Inflammatory macrophage (primary cell): ENCODE measurements at regions not wholly inside any gene's neighbourhood (a gene's known extent, or its start where the extent isn't known, plus 50 kb on each side); places are given as distances from the start of the nearest gene placed in this dataset.
"Not testable (repeated sequence)": the region's sequence is repeated elsewhere in the genome, so short reads cannot be mapped to it uniquely, and the experiment has no call there.

Experiments used
- DNase-seq, 2 donors: peaks; one replicate each; pipeline ENCODE4 v3.0.0-alpha.2; 2020 to 2022

DNA sequence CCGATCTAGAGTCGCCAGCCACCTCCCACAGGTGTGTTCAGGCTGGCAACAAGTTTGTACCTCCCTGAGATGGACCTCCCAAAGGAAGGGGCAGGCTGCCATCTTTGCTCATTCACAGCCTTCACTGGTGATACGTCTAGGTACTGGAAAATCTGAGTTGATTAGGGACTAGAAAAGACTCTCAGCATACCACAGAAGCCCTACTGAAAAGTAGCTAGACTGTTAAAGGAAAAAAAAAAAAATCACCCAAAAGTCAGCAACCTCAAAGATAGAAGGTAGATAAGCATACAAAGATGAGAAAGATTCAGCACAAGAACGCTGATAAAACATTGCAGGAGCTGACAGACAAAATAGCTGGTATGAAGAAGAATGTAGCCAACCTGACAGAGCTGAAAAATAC, 128.6 kb upstream of the WDR75 start:
- no peak for DNase-seq

DNA sequence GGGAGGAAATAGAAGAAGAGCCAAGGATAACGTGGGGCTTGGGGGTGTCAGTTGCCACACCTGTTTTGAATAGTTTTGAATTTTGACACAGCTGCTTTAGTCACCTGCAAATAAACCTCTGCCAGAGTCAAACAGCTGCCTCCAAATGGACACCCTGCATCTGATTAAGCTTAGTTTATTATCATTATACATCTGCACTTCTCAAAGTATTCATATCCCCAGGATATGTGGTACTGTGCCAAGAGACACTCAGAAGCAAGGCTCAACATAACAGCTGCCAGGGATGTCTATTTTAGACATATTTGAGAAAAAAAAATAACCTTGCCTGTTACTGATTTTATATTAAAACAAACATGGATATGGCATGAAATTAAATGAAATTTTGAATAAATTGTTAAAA, 122.5 kb upstream of the WDR75 start:
- no peak for DNase-seq

DNA sequence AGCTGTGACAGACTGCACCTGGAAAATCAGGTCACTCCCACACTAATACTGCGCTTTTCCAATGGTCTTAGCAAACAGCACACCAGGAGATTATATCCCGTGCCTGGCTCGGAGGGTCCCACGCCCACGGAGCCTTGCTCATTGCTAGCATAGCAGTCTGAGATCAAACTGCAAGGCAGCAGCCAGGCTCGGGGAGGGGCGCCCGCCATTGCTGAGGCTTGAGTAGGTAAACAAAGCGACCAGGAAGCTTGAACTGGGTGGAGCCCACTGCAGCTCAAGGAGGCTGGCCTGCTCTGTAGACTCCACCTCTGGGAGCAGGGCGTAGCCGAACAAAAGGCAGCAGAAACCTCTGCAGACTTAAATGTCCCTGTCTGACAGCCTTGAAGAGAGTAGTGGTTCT, 121.8 kb upstream of the WDR75 start:
- not testable (repeated sequence) for DNase-seq

DNA sequence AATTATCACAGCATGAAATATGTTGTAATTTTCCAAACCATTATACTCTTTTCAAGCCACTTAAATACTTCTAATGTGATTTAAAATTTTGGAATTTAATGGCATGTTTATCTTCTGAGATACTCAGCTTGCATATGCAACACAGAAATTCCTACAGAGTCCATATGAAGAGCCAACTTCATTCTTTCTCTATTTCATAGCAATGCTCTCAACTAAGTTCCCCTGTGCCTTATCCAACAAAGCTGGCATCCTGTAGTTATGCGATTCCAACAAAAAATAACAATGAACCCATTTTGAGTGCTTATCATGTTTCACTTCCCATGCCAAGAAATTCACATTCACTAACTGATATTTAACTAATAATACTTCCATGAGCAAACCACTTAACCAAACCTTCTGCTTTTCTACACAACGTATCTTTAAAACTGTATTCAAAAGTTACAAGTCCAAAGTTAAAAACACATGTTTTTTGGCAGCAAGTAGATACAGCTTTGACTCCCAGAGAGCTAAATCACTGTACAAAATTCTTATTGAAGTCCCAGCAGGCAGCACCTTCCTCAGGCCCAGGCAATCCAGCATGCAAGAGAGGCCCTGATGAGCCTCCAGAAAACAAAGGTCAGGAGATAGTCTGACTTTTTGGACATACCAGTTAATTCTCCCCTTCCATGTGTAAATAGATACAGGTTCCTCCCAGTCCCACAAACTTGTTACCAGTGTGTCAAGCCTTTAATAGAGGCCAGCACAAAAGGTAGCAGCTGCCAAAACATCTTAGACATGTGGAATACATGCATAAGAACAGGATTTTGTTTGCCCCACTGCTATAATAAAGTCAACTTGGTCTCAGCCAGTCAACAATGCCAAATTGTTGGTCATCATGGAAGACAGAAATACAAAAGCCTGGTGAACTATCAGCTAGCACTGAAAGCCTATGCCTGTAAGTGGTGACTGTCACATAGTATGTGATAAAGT, 113.1 kb upstream of the WDR75 start:
- DNase-seq = no peak

DNA sequence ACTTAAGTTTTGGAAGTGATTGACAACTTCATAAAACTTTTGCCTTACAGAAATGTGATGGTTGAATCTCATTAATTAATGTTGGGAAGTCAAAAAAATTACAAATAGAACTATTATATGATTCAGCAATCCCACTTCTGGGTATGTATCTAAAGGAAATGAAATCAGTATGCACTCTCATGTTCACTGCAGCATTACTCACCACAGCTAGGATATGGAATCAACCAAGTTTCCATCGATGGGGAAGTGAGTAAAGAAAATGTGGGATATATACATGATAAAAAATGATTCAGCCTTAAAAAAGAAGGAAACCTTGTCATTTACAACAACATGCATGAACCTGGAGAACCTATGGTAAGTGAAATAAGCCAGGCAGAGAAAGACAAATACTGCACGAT, 112.4 kb upstream of the WDR75 start:
- DNase-seq = no peak

DNA sequence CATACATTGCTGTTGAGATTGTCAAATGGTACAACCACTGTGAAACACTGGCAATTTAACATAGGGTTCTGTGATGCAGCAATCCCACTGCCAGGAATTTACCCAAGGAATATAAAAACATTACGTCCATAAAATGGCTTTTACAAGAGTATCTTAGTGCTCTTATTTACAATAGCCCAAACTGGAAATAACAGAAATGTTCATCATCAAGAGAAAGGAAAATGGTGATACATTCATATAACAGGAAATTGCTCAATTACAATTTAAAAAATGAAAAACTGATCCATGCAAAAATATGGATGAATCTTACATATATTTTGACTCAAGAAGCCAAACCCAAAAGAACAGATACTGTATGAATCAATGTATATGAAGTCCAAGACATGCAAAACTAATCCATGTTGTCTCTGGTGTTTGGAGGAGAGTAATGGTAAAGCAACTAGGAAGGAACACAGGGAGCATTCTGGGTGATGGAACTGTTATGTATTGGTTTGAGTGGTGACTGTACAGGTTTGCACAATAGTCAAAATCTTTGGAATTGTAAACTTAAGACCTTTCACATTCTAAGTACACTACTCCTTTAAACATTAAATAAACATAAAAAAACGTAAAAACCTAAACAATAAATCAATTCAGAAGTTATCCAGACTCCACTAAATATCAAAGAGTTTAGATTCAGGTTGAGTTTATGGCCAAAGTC, 104.8 kb upstream of the WDR75 start:
- DNase-seq = no peak

DNA sequence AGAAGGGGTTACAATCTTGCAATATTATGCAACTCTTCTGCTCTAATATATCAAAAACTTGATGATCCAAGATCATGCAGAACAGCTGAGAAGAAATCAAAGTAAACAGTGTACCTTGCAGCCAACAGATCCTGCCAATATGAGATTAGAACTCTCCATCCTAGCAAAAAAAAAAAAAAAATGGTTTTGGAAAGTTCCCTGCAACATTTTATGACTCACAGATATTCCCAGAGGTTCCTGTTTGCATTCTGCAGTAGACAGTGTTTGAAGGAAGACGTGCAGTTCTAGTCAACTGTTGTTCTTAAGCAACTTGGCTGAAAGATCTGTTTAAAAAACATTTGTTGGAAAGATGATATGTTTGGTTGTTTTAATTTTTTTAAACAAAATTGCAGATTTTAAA, 103.6 kb upstream of the WDR75 start:
- DNase-seq = no peak

DNA sequence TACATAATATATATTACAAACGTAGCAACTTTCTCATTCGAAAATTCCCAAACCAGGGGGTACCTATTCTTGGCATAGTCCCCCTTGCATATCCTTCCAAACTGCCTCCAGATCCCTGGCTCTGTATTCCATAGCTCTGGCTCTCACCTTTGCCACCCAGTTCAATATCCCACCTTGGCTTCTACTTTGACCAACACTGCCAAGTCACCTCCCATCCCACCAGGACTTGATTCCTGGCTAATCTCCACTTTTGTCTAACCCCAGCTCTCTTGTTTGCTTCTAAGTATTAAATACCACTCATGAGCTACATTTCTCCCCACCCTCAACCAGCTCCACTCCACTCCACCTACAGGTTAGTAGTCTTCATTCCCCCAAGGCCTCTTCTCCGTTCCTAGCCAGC, 103.2 kb upstream of the WDR75 start:
- DNase-seq = no peak

DNA sequence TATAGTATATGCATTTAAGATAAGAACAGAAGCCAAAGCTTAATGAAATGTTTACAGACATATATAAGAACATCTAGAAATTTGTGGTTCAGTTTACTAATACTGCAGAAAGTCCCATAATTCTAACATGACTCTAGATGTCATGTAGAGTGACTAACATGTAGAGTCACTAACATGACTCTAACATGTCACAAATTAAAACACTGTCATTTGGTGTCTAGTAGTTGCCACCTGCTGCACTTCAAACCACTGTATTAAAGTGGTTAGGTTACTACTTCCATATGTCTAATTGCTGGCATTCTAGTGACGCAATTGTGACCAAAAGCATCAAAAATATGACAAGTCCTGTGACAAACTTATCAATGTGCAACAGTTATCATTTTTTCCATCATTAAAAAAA, 100.2 kb upstream of the WDR75 start:
- no peak for DNase-seq

DNA sequence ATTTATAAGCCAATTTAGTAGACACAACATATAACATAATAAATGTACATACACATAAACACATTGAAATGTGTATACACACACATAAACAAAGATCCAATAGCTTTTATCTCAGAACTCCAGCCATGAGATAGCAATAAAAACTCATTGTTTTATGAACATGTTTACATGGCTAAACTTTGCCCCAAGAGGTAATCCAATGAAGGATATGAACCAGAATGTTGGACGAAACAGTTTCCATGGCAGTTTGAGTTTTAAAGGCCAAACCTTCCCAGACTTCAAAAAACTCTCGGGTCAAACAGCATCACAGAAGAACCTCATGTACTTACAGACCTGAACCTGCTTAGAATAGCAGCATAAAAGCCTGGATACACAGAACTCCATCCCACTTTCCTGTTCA, 97.2 kb upstream of the WDR75 start:
- DNase-seq = no peak

DNA sequence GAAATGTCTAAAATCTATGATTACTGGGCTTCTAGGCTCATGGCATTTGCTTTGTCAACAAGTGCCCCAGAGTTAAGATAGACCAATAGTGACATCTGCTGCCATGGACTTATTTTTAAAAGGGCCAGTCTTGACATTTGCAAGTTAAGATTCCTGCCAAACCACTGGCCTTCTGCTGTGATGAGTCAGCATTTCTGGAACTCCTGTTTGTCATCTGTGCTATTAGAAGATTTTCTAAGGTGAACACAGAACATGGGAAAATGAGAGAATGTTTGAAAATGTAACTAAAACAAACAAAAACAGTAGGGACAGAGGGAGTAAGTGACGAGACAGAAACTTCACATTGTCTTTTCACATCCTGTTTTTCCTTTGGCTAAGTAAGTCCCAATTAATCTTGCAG, 93.7 kb upstream of the WDR75 start:
- DNase-seq = no peak

DNA sequence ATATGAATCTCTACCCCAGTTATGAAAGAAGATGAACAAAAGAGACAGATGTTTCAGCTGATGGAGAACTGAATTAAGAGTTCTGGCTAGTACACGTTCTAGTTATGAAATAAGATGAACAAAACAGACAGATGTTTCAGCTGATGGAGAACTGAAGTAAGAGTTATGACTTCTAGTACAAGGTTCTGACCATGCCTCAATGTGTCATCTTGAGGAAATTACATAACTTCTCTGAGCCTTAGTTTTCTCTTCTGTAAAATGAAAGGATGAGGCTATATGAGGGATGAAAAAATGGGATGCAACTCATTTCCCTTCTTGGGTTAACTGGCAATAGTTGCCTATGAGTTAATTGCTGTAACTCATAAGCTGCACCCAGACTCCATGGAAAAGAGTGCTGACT, 92.9 kb upstream of the WDR75 start:
- peak; percentile 20 to 47 for DNase-seq

DNA sequence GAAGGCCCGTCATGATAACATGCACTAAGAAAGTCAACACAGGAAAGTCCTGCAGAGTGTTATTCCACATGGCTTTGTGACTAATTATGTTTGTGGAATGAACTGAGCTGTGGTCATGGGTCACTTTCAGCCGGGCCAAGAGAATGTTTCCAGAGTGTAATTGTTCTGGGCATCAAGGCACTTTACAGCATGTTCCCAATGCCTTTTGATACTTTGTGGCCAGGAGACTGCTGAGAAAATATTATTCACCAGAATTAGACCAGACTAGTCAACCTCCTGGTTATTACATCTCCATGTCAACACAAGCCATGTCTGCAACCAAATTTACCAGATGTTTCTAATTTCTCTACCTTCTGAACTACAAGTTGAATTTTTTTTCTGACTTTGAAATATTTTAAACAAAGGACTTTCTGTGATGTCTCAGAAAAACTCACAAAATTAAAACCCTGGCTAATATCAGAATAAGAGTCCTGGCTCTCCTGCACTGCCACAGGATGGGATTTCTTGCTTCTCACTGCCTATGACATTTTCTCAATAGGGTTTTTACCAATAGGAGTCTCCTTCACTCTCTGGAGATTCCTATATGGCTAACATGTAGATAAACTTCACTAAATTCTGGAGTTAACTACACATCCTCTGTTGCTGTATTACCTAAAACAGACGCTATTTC, 90.6 kb upstream of the WDR75 start:
- no peak for DNase-seq

DNA sequence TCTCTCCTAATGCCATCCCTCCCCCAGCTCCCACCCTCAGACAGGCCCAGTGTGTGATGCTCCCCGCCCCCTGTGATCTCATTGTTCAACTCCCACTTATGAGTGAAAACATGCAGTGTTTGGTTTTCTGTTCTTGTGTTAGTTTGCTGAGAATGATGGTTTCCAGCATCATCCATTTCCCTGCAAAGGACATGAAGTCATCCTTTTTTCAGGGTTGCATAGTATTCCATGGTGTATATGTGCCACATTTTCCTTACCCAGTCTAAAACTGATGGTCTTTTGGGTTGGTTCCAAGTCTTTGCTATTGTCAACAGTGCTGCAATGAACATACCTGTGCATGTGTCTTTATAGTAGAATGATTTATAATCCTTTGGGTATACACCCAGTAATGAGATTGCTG, 89.3 kb upstream of the WDR75 start:
- DNase-seq = not testable (repeated sequence)

DNA sequence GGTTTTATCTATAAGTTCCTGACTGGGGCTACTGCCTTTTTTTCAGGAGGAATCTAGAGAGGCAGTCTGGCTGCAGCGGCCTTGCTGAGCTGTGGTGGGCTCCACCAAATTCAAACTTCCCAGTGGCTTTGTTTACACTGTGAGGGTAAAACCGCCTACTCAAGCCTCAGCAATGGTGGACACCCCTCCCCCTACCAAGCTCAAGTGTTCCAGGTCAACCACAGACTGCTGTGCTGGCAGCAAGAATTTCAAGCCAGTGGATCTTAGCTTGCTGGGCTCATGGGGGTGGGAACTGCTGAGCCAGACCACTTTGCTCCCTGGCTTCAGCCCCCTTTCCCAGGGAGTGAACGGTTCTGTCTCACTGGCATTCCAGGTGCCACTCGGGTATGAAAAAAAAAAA, 83.9 kb upstream of the WDR75 start:
- not testable (repeated sequence) for DNase-seq

DNA sequence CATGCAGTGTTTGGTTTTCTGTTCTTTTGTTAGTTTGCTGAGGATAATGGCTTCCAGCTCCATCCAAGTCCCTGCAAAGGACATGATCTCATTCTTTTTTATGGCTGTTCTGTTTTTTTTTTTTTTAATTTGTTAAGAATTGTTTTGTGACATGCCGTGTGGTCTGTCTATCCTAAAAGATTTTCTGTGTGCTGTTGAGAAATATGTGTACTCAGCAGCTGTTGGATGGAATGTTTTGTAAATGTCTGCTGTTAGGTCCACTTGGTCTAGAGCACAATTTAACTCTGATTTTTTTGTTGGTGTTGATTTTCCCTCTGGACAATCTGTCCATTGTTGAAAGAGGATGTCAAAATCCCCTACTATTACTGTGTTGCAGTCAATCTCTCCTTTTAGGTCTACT, 80.4 kb upstream of the WDR75 start:
- no peak for DNase-seq

DNA sequence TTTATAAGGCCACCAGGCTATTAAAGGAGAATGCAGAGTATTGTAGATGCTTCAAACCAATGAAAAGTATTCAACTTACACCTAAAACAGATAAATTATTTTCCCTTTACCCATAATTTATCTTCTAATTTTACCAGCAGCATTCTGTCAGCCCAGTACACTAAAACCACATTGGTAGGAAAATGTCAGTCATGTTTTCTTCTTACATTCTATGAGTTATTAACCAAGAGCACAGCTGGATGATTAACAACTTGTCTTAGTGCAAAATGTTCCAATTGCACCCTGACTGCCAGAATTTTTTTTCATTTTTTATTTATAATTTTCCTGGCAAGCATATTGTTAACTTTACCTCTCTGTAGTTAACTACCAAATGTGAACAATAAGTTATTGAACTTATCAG, 79.0 kb upstream of the WDR75 start:
- DNase-seq = no peak

DNA sequence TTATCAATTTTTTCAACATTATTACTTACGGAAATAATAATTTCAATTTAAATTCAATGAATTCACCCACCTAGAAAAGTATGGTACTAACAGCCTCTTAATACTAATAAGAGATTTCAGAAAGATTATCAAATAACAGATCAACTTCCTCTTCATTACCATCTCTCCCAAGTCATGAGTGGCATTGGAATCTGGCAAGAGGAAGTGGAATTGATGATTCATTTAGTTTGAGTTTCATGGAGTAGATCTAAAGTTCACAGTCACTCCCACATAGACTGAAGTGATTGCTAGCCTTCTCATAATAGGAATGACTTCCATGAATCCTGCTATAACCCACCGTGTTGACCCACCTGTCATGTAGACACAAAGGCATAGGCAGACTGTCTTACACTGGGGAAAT, 77.7 kb upstream of the WDR75 start:
- peak; percentile 73 to 86 for DNase-seq

DNA sequence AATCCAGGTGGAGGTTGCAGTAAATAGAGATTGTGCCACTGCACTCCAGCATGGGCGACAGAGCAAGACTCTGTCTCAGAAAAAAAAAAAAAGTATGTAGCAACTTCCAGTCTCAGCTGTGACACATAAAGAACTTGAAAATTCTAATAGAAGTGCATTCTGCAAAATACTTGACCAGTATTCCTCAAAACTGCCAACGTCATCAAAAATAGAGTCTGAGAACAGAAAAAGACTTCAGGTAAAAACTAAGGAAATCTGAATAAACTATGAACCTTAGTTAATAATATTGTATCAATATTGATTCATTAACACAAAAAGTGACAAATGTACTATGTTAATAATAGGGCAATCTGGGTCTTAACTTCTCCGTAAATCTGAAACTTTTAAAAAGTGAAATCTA, 76.7 kb upstream of the WDR75 start:
- DNase-seq = no peak

DNA sequence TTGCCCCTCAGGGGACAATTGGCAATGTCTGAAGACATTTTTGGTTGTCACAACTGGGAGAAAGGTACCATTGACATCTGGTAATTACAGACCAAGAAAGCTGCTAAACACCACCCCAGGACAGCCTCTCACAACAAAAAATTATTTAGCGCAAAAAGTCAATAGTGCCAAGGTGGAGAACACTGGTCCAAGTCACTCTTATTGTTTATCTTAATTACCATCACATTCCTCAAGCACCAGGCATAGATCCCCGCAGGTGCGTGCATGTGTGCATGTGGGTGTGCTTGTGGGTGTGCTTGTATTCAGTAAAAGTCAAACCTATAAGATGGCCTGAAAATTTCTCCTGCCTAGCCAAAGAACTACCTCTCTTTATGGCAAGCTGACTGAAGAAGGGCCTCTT, 74.9 kb upstream of the WDR75 start:
- no peak for DNase-seq

DNA sequence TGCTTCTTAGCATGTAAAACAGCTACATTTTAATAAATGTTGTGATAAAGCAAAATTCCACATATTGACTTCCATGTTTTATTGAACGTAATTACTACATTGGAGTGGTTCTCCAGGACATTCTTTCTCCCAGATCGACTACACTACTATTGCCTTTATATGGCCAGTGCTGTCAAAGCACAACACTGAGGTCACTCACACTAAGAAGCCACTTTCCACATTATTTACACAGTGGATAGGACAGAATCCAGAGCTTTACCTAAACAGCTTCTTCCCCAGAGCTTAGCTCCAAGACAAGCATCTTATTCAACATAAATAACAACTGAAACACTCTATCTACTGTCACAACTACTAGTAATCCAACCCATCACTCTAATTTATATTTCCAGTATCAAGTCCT, 73.9 kb upstream of the WDR75 start:
- no peak for DNase-seq

DNA sequence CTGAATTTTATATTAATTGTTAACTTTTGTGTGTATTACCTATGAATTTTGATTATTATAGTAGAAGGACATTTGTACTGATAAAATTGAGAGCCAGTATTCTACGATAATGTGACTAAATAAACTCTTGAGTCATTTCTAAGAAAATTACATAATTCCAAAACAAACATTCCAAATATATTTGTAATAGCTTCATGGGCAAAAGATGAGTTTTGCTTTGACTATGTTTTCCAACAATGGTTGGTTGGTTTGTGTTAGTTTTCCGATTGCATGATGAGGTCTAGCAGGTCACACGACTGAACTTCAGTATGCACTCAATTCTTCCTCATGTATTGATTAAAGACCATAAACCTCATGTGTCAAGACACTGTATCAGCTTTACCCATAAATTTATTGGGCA, 71.7 kb upstream of the WDR75 start:
- no peak for DNase-seq

DNA sequence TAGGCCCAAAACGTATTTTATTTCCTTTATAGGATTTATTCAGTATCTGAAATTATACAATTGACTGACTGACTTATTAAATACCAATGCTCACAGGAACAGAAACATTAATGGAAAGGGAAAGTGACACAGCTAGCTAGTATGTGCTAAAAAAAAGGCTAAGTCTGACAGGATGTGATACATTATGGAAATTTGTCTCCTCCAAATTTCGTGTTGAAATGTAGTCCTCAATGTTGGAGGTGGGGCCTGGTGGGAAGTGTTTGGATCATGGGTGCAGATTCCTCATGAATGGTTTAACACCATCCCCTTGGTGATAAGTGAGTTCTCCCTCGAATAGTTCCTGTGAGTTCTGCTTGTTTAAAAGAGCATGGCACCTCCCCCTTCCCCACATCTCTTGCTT, 70.6 kb upstream of the WDR75 start:
- no peak for DNase-seq
